ENCODE measurements at regions not wholly inside any gene's neighbourhood (a gene's known extent, or its start where the extent isn't known, plus 50 kb on each side); places are given as distances from the start of the nearest gene placed in this dataset.

DNA sequence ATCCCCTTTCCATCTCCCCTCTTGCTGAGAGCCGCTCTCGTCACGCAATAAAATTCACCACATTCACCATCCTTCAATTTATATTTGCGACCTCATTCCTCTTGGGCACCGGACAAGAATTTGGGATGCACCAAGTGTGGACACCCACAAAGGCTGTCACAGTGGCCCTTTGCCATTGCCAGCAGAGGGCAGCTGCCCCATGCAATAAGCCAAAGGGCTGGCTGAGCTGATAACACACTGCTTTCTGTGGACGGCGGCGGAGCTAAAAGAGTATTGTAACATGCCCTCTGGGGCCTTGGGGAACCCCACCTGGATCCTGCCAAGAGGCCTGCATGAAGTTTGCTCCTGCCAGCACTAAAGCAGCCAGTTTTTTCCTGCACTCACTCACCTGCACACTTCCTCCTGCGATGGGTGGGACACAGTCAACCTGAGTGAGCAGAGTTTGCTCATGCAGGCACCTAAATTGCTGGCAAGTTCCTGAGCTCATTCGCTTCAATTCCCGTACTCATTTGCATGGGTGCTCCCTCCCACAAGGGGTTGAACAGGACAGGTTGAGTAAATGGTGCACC, 792.3 kb upstream of the ADAMTS5 start:
- intact Hi-C loops (cut with micrococcal nuclease; ENCODE audit: unreplicated experiment), result no loop called here
- Histone ChIP-seq H3K27ac (ENCODE audit: low read length) (no peak overlapping the region), H3K4me1 (ENCODE audit: control insufficient read depth, insufficient read depth, low read length) (no peaks in the 10 kb centered on the region), H3K36me3 (ENCODE audit: control insufficient read depth, insufficient read depth, low read length) (no peaks in the 10 kb centered on the region), H3K4me3 (ENCODE audit: low read depth in 2 of 2, low read length in 2 of 2) (no peak overlapping the region), H3K9me3 (ENCODE audit: control insufficient read depth, insufficient read depth, low read depth, low read length) (no peaks in the 10 kb centered on the region), H3K27me3 (ENCODE audit: control insufficient read depth, insufficient read depth, low read length) (no peaks in the 10 kb centered on the region)
- ATAC-seq, result no peak
- DNase-seq (ENCODE audit: low read depth, low spot score), result no peak
- CTCF ChIA-PET, result no interaction called here
- no TSS peak for BruUV-seq (replicated peaks)
- TF ChIP-seq, protein P1, sequence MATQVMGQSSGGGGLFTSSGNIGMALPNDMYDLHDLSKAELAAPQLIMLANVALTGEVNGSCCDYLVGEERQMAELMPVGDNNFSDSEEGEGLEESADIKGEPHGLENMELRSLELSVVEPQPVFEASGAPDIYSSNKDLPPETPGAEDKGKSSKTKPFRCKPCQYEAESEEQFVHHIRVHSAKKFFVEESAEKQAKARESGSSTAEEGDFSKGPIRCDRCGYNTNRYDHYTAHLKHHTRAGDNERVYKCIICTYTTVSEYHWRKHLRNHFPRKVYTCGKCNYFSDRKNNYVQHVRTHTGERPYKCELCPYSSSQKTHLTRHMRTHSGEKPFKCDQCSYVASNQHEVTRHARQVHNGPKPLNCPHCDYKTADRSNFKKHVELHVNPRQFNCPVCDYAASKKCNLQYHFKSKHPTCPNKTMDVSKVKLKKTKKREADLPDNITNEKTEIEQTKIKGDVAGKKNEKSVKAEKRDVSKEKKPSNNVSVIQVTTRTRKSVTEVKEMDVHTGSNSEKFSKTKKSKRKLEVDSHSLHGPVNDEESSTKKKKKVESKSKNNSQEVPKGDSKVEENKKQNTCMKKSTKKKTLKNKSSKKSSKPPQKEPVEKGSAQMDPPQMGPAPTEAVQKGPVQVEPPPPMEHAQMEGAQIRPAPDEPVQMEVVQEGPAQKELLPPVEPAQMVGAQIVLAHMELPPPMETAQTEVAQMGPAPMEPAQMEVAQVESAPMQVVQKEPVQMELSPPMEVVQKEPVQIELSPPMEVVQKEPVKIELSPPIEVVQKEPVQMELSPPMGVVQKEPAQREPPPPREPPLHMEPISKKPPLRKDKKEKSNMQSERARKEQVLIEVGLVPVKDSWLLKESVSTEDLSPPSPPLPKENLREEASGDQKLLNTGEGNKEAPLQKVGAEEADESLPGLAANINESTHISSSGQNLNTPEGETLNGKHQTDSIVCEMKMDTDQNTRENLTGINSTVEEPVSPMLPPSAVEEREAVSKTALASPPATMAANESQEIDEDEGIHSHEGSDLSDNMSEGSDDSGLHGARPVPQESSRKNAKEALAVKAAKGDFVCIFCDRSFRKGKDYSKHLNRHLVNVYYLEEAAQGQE (IDR thresholded peaks at IDR 0.05; ENCODE audit: insufficient read depth in 1 of 2, low read depth in 2 of 2, low read length in 1 of 2), result no peak
- TF ChIP-seq SIN3A (IDR thresholded peaks at IDR 0.05; ENCODE audit: borderline replicate concordance, insufficient read depth, low read depth, low read length) (no peak), TCF7L2 (IDR thresholded peaks at IDR 0.05; ENCODE audit: low read depth, low read length) (no peak), POLR2AphosphoS5 (IDR thresholded peaks at IDR 0.05; ENCODE audit: low read depth, low read length) (no peak)
- TF ChIP-seq, protein P2, sequence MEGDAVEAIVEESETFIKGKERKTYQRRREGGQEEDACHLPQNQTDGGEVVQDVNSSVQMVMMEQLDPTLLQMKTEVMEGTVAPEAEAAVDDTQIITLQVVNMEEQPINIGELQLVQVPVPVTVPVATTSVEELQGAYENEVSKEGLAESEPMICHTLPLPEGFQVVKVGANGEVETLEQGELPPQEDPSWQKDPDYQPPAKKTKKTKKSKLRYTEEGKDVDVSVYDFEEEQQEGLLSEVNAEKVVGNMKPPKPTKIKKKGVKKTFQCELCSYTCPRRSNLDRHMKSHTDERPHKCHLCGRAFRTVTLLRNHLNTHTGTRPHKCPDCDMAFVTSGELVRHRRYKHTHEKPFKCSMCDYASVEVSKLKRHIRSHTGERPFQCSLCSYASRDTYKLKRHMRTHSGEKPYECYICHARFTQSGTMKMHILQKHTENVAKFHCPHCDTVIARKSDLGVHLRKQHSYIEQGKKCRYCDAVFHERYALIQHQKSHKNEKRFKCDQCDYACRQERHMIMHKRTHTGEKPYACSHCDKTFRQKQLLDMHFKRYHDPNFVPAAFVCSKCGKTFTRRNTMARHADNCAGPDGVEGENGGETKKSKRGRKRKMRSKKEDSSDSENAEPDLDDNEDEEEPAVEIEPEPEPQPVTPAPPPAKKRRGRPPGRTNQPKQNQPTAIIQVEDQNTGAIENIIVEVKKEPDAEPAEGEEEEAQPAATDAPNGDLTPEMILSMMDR (IDR thresholded peaks at IDR 0.05), result no peak
- in situ Hi-C loops (cut with HindIII; ENCODE audit: low pct_unique_long_range_greater_than_20kb, low sequenced_read_pairs), result no loop called here
- POLR2A ChIA-PET, result no interaction called here

DNA sequence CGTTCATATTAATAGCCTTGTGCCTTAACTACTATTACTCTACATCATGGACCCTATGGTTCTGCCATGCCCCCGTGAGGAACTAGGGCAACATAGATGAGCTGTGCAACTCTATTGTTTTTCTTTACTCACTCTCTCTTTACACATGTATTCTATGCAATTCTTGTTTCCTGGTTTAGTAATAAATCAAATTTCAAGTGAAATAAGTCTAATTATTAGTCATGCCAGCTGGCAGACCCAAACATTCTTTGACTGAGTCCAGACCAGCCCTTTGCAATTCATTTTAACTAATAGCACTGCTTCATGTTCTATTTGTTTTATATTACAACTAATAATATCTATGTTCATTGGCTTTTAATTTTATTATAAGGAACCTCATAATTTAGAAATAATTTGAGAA, 789.3 kb upstream of the ADAMTS5 start:
- BruUV-seq (replicated peaks), result no TSS peak
- ChIA-PET CTCF (no interaction called here), POLR2A (no interaction called here)
- Histone ChIP-seq H3K9me3 (ENCODE audit: control insufficient read depth, insufficient read depth, low read depth, low read length) (no peaks in the 10 kb centered on the region), H3K4me1 (ENCODE audit: control insufficient read depth, insufficient read depth, low read length) (no peaks in the 10 kb centered on the region), H3K27me3 (ENCODE audit: control insufficient read depth, insufficient read depth, low read length) (no peaks in the 10 kb centered on the region), H3K4me3 (ENCODE audit: low read depth in 2 of 2, low read length in 2 of 2) (no peak overlapping the region), H3K27ac (ENCODE audit: low read length) (no peak overlapping the region), H3K36me3 (ENCODE audit: control insufficient read depth, insufficient read depth, low read length) (no peaks in the 10 kb centered on the region)
- ATAC-seq, result no peak
- in situ Hi-C loops (cut with HindIII; ENCODE audit: low pct_unique_long_range_greater_than_20kb, low sequenced_read_pairs), result no loop called here
- no peak for DNase-seq (ENCODE audit: low read depth, low spot score)
- TF ChIP-seq SIN3A (IDR thresholded peaks at IDR 0.05; ENCODE audit: borderline replicate concordance, insufficient read depth, low read depth, low read length) (no peak), POLR2AphosphoS5 (IDR thresholded peaks at IDR 0.05; ENCODE audit: low read depth, low read length) (no peak), TCF7L2 (IDR thresholded peaks at IDR 0.05; ENCODE audit: low read depth, low read length) (no peak)
- TF ChIP-seq, protein P1 (IDR thresholded peaks at IDR 0.05; ENCODE audit: insufficient read depth in 1 of 2, low read depth in 2 of 2, low read length in 1 of 2), result no peak
- TF ChIP-seq, protein P2 (IDR thresholded peaks at IDR 0.05), result no peak
- intact Hi-C loops (cut with micrococcal nuclease; ENCODE audit: unreplicated experiment), result no loop called here
